ENCODE measurements at regions not wholly inside any gene's neighbourhood (a gene's known extent, or its start where the extent isn't known, plus 50 kb on each side); places are given as distances from the start of the nearest gene placed in this dataset.

DNA sequence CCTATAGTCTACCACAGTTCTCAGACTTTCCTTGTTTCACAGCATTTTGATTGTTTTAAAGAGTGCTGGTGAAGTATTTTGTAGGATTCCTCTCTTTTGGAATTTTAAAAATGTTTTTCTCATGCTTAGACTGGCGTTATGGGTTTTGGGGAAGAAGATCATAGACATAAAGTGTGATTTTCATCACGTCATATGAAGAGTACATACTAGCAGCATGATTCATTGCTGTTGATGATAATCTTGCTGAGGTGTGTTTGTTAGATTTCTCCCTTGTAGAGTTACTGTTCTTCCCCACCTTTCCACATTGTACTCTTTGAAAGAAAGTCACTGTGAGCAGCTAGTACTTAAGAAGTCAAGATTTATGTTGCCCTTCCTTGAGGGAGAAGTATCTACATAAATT lies 396.1 kb upstream of the GNPDA2 start:
- no peaks in the 10 kb centered on the region for H3K36me3 ChIP-seq
- no peak overlapping the region for H3K27ac ChIP-seq
- no peaks in the 10 kb centered on the region for H3K9me3 ChIP-seq
- no peaks in the 10 kb centered on the region for H3K27me3 ChIP-seq
- no peak for DNase-seq
- 43 to 70% (median 53%) methylated on average over 2 of the region's 2 CpGs for WGBS, 5 donors
- TF ChIP-seq EP300 (IDR thresholded peaks at IDR 0.05) = no peak
- TF ChIP-seq POLR2A (IDR thresholded peaks at IDR 0.05) = no peak
- TF ChIP-seq, protein P1, sequence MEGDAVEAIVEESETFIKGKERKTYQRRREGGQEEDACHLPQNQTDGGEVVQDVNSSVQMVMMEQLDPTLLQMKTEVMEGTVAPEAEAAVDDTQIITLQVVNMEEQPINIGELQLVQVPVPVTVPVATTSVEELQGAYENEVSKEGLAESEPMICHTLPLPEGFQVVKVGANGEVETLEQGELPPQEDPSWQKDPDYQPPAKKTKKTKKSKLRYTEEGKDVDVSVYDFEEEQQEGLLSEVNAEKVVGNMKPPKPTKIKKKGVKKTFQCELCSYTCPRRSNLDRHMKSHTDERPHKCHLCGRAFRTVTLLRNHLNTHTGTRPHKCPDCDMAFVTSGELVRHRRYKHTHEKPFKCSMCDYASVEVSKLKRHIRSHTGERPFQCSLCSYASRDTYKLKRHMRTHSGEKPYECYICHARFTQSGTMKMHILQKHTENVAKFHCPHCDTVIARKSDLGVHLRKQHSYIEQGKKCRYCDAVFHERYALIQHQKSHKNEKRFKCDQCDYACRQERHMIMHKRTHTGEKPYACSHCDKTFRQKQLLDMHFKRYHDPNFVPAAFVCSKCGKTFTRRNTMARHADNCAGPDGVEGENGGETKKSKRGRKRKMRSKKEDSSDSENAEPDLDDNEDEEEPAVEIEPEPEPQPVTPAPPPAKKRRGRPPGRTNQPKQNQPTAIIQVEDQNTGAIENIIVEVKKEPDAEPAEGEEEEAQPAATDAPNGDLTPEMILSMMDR (IDR thresholded peaks at IDR 0.05) = no peak
- no peak for TF ChIP-seq POLR2AphosphoS5 (IDR thresholded peaks at IDR 0.05)
- peaks cover 0 to 5% (median 0%) of the 10 kb centered on the region in 4 donors for H3K4me1 ChIP-seq
- no peak overlapping the region for H3K4me3 ChIP-seq
- intact Hi-C loops (cut with DNase I; ENCODE audit: low total_unique reads) = no loop called here

DNA sequence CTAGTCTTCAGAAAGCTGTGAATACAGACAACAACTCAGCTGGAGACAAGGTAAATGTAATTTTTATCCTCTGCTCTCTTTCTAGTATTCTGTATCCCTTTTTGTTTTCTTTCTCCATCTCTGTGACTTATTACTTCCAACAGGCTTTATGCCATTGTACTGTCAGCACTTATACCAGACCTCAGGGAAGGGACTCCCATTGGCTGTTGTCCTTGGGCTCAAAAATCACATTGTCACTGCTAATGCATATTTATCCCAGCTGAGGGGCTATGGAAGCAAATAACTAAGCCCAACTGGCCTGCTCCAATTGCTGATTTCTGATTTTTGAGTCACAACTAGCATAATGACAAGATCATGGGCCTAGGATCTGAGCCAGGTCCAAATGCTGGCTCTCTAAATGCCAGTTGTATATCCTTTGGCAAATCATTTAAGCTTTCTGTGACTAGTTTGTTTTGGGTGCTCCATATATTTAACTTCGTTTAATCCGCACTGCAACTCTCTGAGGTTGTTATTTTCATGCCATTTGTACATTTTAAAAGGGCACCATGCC lies 395.1 kb upstream of the GNPDA2 start:
- H3K9me3 ChIP-seq = no peaks in the 10 kb centered on the region
- no peak overlapping the region for H3K27ac ChIP-seq
- WGBS, 5 donors = 53 to 88% (median 65%) methylated on average over 2 of the region's 2 CpGs
- no peaks in the 10 kb centered on the region for H3K36me3 ChIP-seq
- no peak overlapping the region for H3K4me3 ChIP-seq
- peaks cover 0 to 5% (median 0%) of the 10 kb centered on the region in 4 donors for H3K4me1 ChIP-seq
- H3K27me3 ChIP-seq = no peaks in the 10 kb centered on the region
- DNase-seq = no peak
- intact Hi-C loops (cut with DNase I; ENCODE audit: low total_unique reads) = no loop called here
- no peak for TF ChIP-seq POLR2AphosphoS5 (IDR thresholded peaks at IDR 0.05)
- TF ChIP-seq, protein P1 (IDR thresholded peaks at IDR 0.05) = no peak
- no peak for TF ChIP-seq EP300 (IDR thresholded peaks at IDR 0.05)
- no peak for TF ChIP-seq POLR2A (IDR thresholded peaks at IDR 0.05)

DNA sequence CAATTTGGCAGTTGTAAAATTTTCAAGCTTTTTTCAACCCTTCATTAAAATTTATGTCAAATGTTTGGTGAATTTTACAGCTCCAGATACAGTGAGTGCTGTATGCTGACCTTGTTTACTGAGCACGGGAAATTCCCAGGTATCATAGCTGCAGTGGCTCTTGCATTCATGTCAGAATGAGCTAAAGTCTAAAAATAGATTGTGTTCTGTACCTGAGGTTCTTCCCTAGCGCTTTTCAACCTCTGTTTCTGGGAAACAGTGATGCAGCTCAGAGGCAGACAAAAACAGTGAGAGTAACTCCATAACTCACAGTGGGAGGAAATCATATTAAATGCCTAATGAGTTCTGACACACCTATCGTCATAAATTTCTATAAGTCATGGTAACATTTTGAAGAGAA lies 393.8 kb upstream of the GNPDA2 start:
- WGBS, 5 donors = 57 to 74% (median 60%) methylated on average over 3 of the region's 3 CpGs
- no peak overlapping the region for H3K27ac ChIP-seq
- TF ChIP-seq, protein P1 (IDR thresholded peaks at IDR 0.05) = no peak
- no peak for TF ChIP-seq EP300 (IDR thresholded peaks at IDR 0.05)
- no peak for TF ChIP-seq POLR2A (IDR thresholded peaks at IDR 0.05)
- no peak for TF ChIP-seq POLR2AphosphoS5 (IDR thresholded peaks at IDR 0.05)
- no peaks in the 10 kb centered on the region for H3K36me3 ChIP-seq
- intact Hi-C loops (cut with DNase I; ENCODE audit: low total_unique reads) = no loop called here
- no peak overlapping the region for H3K4me3 ChIP-seq
- H3K9me3 ChIP-seq = no peaks in the 10 kb centered on the region
- H3K27me3 ChIP-seq = no peaks in the 10 kb centered on the region
- peak in 1 of 2 donors; percentile 54 for DNase-seq
- peaks cover 0 to 5% (median 0%) of the 10 kb centered on the region in 4 donors for H3K4me1 ChIP-seq

DNA sequence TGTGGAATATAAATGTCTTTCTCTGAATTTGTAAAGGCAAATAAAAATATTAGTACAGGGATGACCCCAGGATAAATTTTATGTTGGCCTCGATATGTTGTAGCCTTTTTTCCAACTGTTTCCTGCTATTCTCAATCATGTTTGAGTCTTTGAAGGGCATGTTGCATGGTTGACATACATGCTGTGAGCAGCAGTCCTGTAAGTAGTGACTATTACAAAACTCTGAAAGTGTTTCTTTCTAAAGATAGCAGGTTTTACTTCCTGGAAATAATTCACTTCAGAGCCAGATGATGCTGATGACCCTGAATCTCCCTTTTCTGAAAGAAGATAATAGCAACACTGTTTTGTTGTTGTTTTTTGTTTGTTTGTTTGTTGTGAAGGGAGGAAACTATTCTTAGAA lies 393.0 kb upstream of the GNPDA2 start:
- Histone ChIP-seq H3K27ac (no peak overlapping the region), H3K27me3 (no peaks in the 10 kb centered on the region), H3K4me1 (peaks cover 0 to 5% (median 0%) of the 10 kb centered on the region in 4 donors), H3K9me3 (no peaks in the 10 kb centered on the region), H3K36me3 (no peaks in the 10 kb centered on the region), H3K4me3 (no peak overlapping the region)
- WGBS, 5 donors = 52 to 76% (median 67%) methylated on average over 1 of the region's 1 CpG
- no peak for DNase-seq
- TF ChIP-seq, protein P1 (IDR thresholded peaks at IDR 0.05) = no peak
- TF ChIP-seq EP300 (IDR thresholded peaks at IDR 0.05) (no peak), POLR2AphosphoS5 (IDR thresholded peaks at IDR 0.05) (no peak), POLR2A (IDR thresholded peaks at IDR 0.05) (no peak)
- intact Hi-C loops (cut with DNase I; ENCODE audit: low total_unique reads) = no loop called here

Data from stomach (tissue), 8 donors.